Astrocyte of the cerebellum (primary cell): ENCODE measurements at regions not wholly inside any gene's neighbourhood (a gene's known extent, or its start where the extent isn't known, plus 50 kb on each side); places are given as distances from the start of the nearest gene placed in this dataset.

Experiments used
- DNase-seq: peaks from one replicate; pipeline ENCODE4 v3.0.0-alpha.2; 2011; ENCODE audit warnings: low read depth
- H3K4me3 ChIP-seq: 2 replicates; pipeline ENCODE4 v1.5.1; 2011; ENCODE audit warnings: mild to moderate bottlenecking, low read depth, low read length, moderate library complexity
- CTCF ChIP-seq: IDR thresholded peaks from 2 replicates; pipeline ENCODE4 v1.5.1; 2012; ENCODE audit warnings: low read length, low read depth, moderate library complexity, mild to moderate bottlenecking; ENCODE audit errors: missing control alignments
- in situ Hi-C: cut with HindIII; loops from 2 replicates; pipeline ENCODE4 v1.10.0; 2017; ENCODE audit warnings: low sequenced_read_pairs

- TF ChIP-seq CTCF = no peak
- DNase-seq = no peak
- in situ Hi-C loops = no loop called here
- H3K4me3 ChIP-seq = no peak overlapping the region
These were observed 147.8 kb downstream of the TLR5 start for GRCh38 chr1:222995236-222995580.

- TF ChIP-seq CTCF = no peak
- in situ Hi-C loops = no loop called here
- no peak for DNase-seq
- H3K4me3 ChIP-seq = no peak overlapping the region
These were observed 147.3 kb downstream of the TLR5 start for GRCh38 chr1:222995620-222996309.

GRCh38 chr1:222996310-222996975, 146.6 kb downstream of the TLR5 start:
- no peak for TF ChIP-seq CTCF
- no peak overlapping the region for H3K4me3 ChIP-seq
- no peak for DNase-seq
- in situ Hi-C loops = no loop called here

GRCh38 chr1:223000632-223001031, 142.4 kb downstream of the TLR5 start:
- in situ Hi-C loops = no loop called here
- no peak for TF ChIP-seq CTCF
- no peak overlapping the region for H3K4me3 ChIP-seq
- DNase-seq = no peak

- in situ Hi-C loops = no loop called here
- no peak for DNase-seq
- no peak overlapping the region for H3K4me3 ChIP-seq
- peak; percentile 26 for TF ChIP-seq CTCF
These were observed 141.1 kb downstream of the TLR5 start for GRCh38 chr1:223001653-223002634.

- no peak overlapping the region for H3K4me3 ChIP-seq
- no peak for DNase-seq
- in situ Hi-C loops = no loop called here
- TF ChIP-seq CTCF = no peak
These were observed 139.5 kb downstream of the TLR5 start for GRCh38 chr1:223003549-223003948.
